HEK293 (cell line): ENCODE measurements at regions not wholly inside any gene's neighbourhood (a gene's known extent, or its start where the extent isn't known, plus 50 kb on each side); places are given as distances from the start of the nearest gene placed in this dataset.

Experiments used
- CTCF ChIA-PET: fragments of 350-600 bp; formaldehyde crosslinking; extraction: SDS; loops from one replicate; lab custom pipeline; 2021; ENCODE audit warnings: antibody characterized with exemption; lab: Yijun Ruan, JAX
- POLR2A ChIA-PET: fragments of 300-600 bp; formaldehyde crosslinking; extraction: SDS; loops from one replicate; lab custom pipeline; 2020; ENCODE audit warnings: antibody characterized with exemption, inconsistent platforms; lab: Yijun Ruan, JAX
- H3K27ac ChIP-seq: fragments of 200-500 bp; sonication (Bioruptor generic); 2 replicates; pipeline ENCODE4 v1.5.1; 2014; ENCODE audit warnings: low read depth, low read length, control low read depth, inconsistent platforms; ENCODE audit errors: extremely low read depth
- H3K36me3 ChIP-seq, 2 experiments: fragments of 200-500 bp in 1 of 2; sonication (Bioruptor generic) in 1 of 2; 1 replicate in 1 of 2; 2 replicates in 1 of 2; pipeline ENCODE4 v1.5.1; 2014 to 2017; ENCODE audit warnings: inconsistent platforms in 2 of 2, low read length in 2 of 2; ENCODE audit not compliant: control insufficient read depth in 2 of 2, insufficient read depth in 1 of 2
- H3K4me1 ChIP-seq: fragments of 200-500 bp; sonication (Bioruptor generic); 2 replicates; pipeline ENCODE4 v1.5.1; 2014; ENCODE audit warnings: mild to moderate bottlenecking, low read length, inconsistent platforms; ENCODE audit not compliant: control insufficient read depth, insufficient read depth
- H3K4me3 ChIP-seq: 2 replicates; pipeline ENCODE4 v1.5.1; 2011; ENCODE audit warnings: low read depth, mild to moderate bottlenecking, control low read depth, low read length, moderate library complexity
- H3K9me3 ChIP-seq: fragments of 200-500 bp; sonication (Bioruptor generic); 2 replicates; pipeline ENCODE4 v1.5.1; 2014; ENCODE audit warnings: low read depth, low read length, inconsistent platforms; ENCODE audit not compliant: control insufficient read depth, insufficient read depth
- ELK4 ChIP-seq: IDR thresholded peaks from 2 replicates; pipeline ENCODE4 v1.6.1; 2011; ENCODE audit warnings: mild to moderate bottlenecking, low read depth, low read length, borderline replicate concordance
- KLF8 ChIP-seq: fragments of 450-650 bp; formaldehyde crosslinking; IDR thresholded peaks from 2 replicates; pipeline ENCODE4 v1.5.1; 2016; ENCODE audit warnings: missing biosample characterization, missing genetic modification characterization
- PATZ1 ChIP-seq: fragments of 450-650 bp; formaldehyde crosslinking; IDR thresholded peaks from 2 replicates; pipeline ENCODE4 v1.5.1; 2016; ENCODE audit warnings: missing biosample characterization, missing genetic modification characterization
- PRDM4 ChIP-seq: fragments of 450-650 bp; formaldehyde crosslinking; IDR thresholded peaks from 2 replicates; pipeline ENCODE4 v1.5.1; 2017; ENCODE audit warnings: missing biosample characterization, missing genetic modification characterization
- REPIN1 ChIP-seq: fragments of 450-650 bp; formaldehyde crosslinking; IDR thresholded peaks from 2 replicates; pipeline ENCODE4 v1.5.1; 2017; ENCODE audit warnings: missing biosample characterization, missing genetic modification characterization, low read depth
- SP3 ChIP-seq: fragments of 450-650 bp; formaldehyde crosslinking; IDR thresholded peaks from 2 replicates; pipeline ENCODE4 v1.5.1; 2016; ENCODE audit warnings: missing biosample characterization, missing genetic modification characterization
- TCF7L2 ChIP-seq: IDR thresholded peaks from 2 replicates; pipeline ENCODE4 v1.6.1; 2011; ENCODE audit warnings: low read depth, mild to moderate bottlenecking, inconsistent platforms, low read length, moderate library complexity, borderline replicate concordance
- ZBTB10 ChIP-seq: fragments of 450-650 bp; formaldehyde crosslinking; IDR thresholded peaks from 2 replicates; pipeline ENCODE4 v1.5.1; 2016; ENCODE audit warnings: missing biosample characterization, missing genetic modification characterization
- ZNF112 ChIP-seq: fragments of 450-650 bp; formaldehyde crosslinking; IDR thresholded peaks from 2 replicates; pipeline ENCODE4 v1.5.0; 2017; ENCODE audit warnings: missing biosample characterization, missing genetic modification characterization
- ZNF132 ChIP-seq: fragments of 450-650 bp; formaldehyde crosslinking; IDR thresholded peaks from 2 replicates; pipeline ENCODE4 v1.5.1; 2017; ENCODE audit warnings: missing biosample characterization, missing genetic modification characterization, borderline replicate concordance
- ZNF138 ChIP-seq: fragments of 450-650 bp; formaldehyde crosslinking; IDR thresholded peaks from 2 replicates; pipeline ENCODE4 v1.5.1; 2016; ENCODE audit warnings: missing biosample characterization, missing genetic modification characterization, borderline replicate concordance
- ZNF184 ChIP-seq: fragments of 450-650 bp; IDR thresholded peaks from 2 replicates; pipeline ENCODE4 v1.5.1; 2018; ENCODE audit warnings: missing biosample characterization, mild to moderate bottlenecking, missing genetic modification characterization
- ZNF2 ChIP-seq: fragments of 450-650 bp; formaldehyde crosslinking; IDR thresholded peaks from 2 replicates; pipeline ENCODE4 v1.5.1; 2016; ENCODE audit warnings: missing biosample characterization, missing genetic modification characterization
- ZNF23 ChIP-seq: fragments of 450-650 bp; formaldehyde crosslinking; IDR thresholded peaks from 2 replicates; pipeline ENCODE4 v1.5.1; 2016; ENCODE audit warnings: missing biosample characterization, missing genetic modification characterization, borderline replicate concordance
- ZNF292 ChIP-seq: fragments of 450-650 bp; formaldehyde crosslinking; IDR thresholded peaks from 2 replicates; pipeline ENCODE4 v1.5.1; 2016; ENCODE audit warnings: low read depth, missing biosample characterization, missing genetic modification characterization, borderline replicate concordance
- ZNF510 ChIP-seq: fragments of 450-650 bp; formaldehyde crosslinking; IDR thresholded peaks from 2 replicates; pipeline ENCODE4 v1.5.1; 2018; ENCODE audit warnings: mild to moderate bottlenecking, missing genetic modification characterization, missing biosample characterization; ENCODE audit not compliant: insufficient replicate concordance
- ZNF549 ChIP-seq: fragments of 450-650 bp; IDR thresholded peaks from 2 replicates; pipeline ENCODE4 v1.5.1; 2018; ENCODE audit warnings: missing biosample characterization, missing genetic modification characterization, mild to moderate bottlenecking, inconsistent platforms, moderate library complexity
- ZNF585B ChIP-seq: fragments of 450-650 bp; formaldehyde crosslinking; IDR thresholded peaks from 2 replicates; pipeline ENCODE4 v1.5.1; 2016; ENCODE audit warnings: missing biosample characterization, missing genetic modification characterization
- ZNF621 ChIP-seq: fragments of 450-650 bp; formaldehyde crosslinking; IDR thresholded peaks from 2 replicates; pipeline ENCODE4 v1.5.1; 2017; ENCODE audit warnings: missing biosample characterization, missing genetic modification characterization
- ZNF626 ChIP-seq: fragments of 450-650 bp; sonication (Bioruptor Pico); formaldehyde crosslinking; IDR thresholded peaks from 2 replicates; pipeline ENCODE4 v1.5.1; 2018; ENCODE audit warnings: missing biosample characterization, missing genetic modification characterization, inconsistent platforms
- ZNF654 ChIP-seq: fragments of 450-650 bp; formaldehyde crosslinking; IDR thresholded peaks from 2 replicates; pipeline ENCODE4 v1.5.1; 2016; ENCODE audit warnings: low read depth, missing biosample characterization, missing genetic modification characterization
- ZNF768 ChIP-seq: fragments of 450-650 bp; formaldehyde crosslinking; IDR thresholded peaks from 2 replicates; pipeline ENCODE4 v1.5.1; 2018; ENCODE audit warnings: missing biosample characterization, mild to moderate bottlenecking, missing genetic modification characterization
- ZSCAN30 ChIP-seq: fragments of 450-650 bp; IDR thresholded peaks from 2 replicates; pipeline ENCODE4 v1.5.1; 2018; ENCODE audit warnings: missing biosample characterization, mild to moderate bottlenecking, missing genetic modification characterization, moderate library complexity
- TF ChIP-seq, protein P1 (sequence below): fragments of 450-650 bp; formaldehyde crosslinking; IDR thresholded peaks from 2 replicates; pipeline ENCODE4; 2016; ENCODE audit warnings: missing biosample characterization, missing genetic modification characterization
- TF ChIP-seq, protein P2 (sequence below): sonication (generic); formaldehyde crosslinking; IDR thresholded peaks from 2 replicates; pipeline ENCODE4 v1.8.1; 2022; ENCODE audit warnings: mild to moderate bottlenecking, moderate library complexity, missing genetic modification reagents

DNA sequence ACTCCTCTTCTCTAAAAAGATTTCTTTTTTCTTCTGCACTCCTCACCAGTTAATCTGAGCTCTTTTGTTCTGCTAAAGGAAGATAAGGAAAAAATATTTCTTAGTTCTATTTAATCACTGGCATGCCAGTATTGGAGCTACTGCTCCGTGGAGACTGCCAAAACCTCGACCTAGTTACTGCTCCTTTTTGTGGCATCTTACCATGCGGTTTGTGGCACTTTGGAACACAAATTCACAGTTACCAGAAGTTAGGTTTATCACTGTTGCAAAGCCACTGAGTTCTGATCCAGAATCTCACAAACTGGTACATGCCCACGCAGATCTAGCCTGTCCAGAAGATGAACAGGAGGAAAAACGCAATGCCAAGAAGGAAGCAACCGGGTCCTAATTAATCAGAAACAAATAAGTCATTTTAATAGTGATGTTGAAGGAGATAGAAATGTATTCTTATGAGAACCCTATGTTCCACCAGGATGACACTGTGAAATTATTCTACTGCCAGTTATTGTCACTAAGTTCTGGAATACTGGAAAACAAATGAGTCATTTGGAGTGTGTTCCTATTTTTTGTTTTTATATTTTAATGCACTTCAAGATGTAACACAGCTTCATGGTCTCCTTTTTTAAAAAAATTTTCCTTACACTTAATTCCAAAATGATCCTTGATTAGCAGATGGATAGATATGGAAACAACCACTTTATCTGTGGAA, 106.7 kb upstream of the GK2 start:
- Histone ChIP-seq H3K9me3 (no peaks in the 10 kb centered on the region), H3K27ac (no peak overlapping the region), H3K4me3 (no peak overlapping the region), H3K36me3 (no peaks in the 10 kb centered on the region), H3K4me1 (no peaks in the 10 kb centered on the region)
- POLR2A ChIA-PET = no interaction called here
- TF ChIP-seq ZNF585B (tag by site-specific recombination) = no peak
- no peak for TF ChIP-seq ZSCAN30 (tag by site-specific recombination)
- no peak for TF ChIP-seq ZNF654 (tag by site-specific recombination)
- no peak for TF ChIP-seq ZNF510
- no peak for TF ChIP-seq ZNF626
- no peak for TF ChIP-seq ZNF768 (tag by site-specific recombination)
- no peak for TF ChIP-seq PATZ1 (tag by site-specific recombination)
- no peak for TF ChIP-seq ZNF292 (tag by site-specific recombination)
- TF ChIP-seq ELK4 = no peak
- TF ChIP-seq ZNF23 = no peak
- CTCF ChIA-PET = no interaction called here

GRCh38 chr4:79513576-79513975, 105.5 kb upstream of the GK2 start:
- POLR2A ChIA-PET = no interaction called here
- Histone ChIP-seq H3K4me3 (no peak overlapping the region), H3K4me1 (no peaks in the 10 kb centered on the region), H3K27ac (no peak overlapping the region), H3K9me3 (no peaks in the 10 kb centered on the region), H3K36me3 (no peaks in the 10 kb centered on the region)
- CTCF ChIA-PET = no interaction called here
- TF ChIP-seq ZNF112 (no peak), ZNF138 (tag by site-specific recombination) (no peak), ZNF549 (tag by site-specific recombination) (no peak), PRDM4 (tag by site-specific recombination) (no peak), ZNF184 (tag by site-specific recombination) (no peak), SP3 (tag by site-specific recombination) (no peak), REPIN1 (no peak), ZNF621 (tag by site-specific recombination) (no peak), ZNF2 (tag by site-specific recombination) (no peak), ZNF132 (tag by site-specific recombination) (no peak), TCF7L2 (no peak), ZBTB10 (no peak), KLF8 (no peak)
- TF ChIP-seq, protein P1, sequence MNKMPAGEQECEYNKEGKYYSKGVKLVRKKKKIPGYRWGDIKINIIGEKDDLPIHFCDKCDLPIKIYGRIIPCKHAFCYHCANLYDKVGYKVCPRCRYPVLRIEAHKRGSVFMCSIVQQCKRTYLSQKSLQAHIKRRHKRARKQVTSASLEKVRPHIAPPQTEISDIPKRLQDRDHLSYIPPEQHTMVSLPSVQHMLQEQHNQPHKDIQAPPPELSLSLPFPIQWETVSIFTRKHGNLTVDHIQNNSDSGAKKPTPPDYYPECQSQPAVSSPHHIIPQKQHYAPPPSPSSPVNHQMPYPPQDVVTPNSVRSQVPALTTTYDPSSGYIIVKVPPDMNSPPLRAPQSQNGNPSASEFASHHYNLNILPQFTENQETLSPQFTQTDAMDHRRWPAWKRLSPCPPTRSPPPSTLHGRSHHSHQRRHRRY (tag by site-specific recombination) = no peak
- TF ChIP-seq, protein P2, sequence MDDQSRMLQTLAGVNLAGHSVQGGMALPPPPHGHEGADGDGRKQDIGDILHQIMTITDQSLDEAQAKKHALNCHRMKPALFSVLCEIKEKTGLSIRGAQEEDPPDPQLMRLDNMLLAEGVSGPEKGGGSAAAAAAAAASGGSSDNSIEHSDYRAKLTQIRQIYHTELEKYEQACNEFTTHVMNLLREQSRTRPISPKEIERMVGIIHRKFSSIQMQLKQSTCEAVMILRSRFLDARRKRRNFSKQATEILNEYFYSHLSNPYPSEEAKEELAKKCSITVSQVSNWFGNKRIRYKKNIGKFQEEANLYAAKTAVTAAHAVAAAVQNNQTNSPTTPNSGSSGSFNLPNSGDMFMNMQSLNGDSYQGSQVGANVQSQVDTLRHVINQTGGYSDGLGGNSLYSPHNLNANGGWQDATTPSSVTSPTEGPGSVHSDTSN (CRISPR knock-in tag) = no peak
